Hepatocyte (in vitro differentiated cells): ENCODE measurements at regions not wholly inside any gene's neighbourhood (a gene's known extent, or its start where the extent isn't known, plus 50 kb on each side); places are given as distances from the start of the nearest gene placed in this dataset.

Experiments used
- DNase-seq: peaks from one replicate; pipeline ENCODE4 v3.0.0-alpha.2; 2016; ENCODE audit warnings: low spot score
- H2AFZ ChIP-seq: fragments of 200-600 bp; sonication (generic); 2 replicates; pipeline ENCODE4 v1.6.0; 2016; ENCODE audit warnings: antibody characterized with exemption, mild to moderate bottlenecking
- H3K27ac ChIP-seq: fragments of 200-600 bp; sonication (generic); 2 replicates; pipeline ENCODE4 v1.5.1; 2016; ENCODE audit warnings: mild to moderate bottlenecking
- H3K27me3 ChIP-seq: fragments of 200-600 bp; sonication (generic); 2 replicates; pipeline ENCODE4 v1.6.1; 2016
- H3K36me3 ChIP-seq: fragments of 200-600 bp; sonication (generic); replicated peaks from 2 replicates; pipeline ENCODE4 v1.5.1; 2016; ENCODE audit warnings: low read depth; ENCODE audit not compliant: insufficient read depth
- H3K4me1 ChIP-seq: fragments of 200-600 bp; sonication (generic); 2 replicates; pipeline ENCODE4 v1.5.1; 2016; ENCODE audit warnings: mild to moderate bottlenecking, moderate library complexity; ENCODE audit not compliant: insufficient read depth
- H3K4me2 ChIP-seq: fragments of 200-600 bp; sonication (generic); 2 replicates; pipeline ENCODE4 v1.6.0; 2016
- H3K4me3 ChIP-seq: fragments of 200-600 bp; sonication (generic); 2 replicates; pipeline ENCODE4 v1.5.1; 2016; ENCODE audit warnings: mild to moderate bottlenecking
- H3K79me2 ChIP-seq: fragments of 200-600 bp; sonication (generic); 2 replicates; pipeline ENCODE4 v1.6.0; 2017; ENCODE audit warnings: mild to moderate bottlenecking
- H3K9me2 ChIP-seq: fragments of 200-600 bp; sonication (generic); replicated peaks from 2 replicates; pipeline ENCODE4 v1.6.0; 2017; ENCODE audit warnings: mild to moderate bottlenecking; ENCODE audit not compliant: insufficient read depth
- H3K9me3 ChIP-seq: fragments of 200-600 bp; sonication (generic); 2 replicates; pipeline ENCODE4 v1.5.1; 2016; ENCODE audit warnings: low read depth, mild to moderate bottlenecking
- H4K20me1 ChIP-seq: fragments of 200-600 bp; sonication (generic); 2 replicates; pipeline ENCODE4 v1.6.0; 2016; ENCODE audit warnings: mild to moderate bottlenecking; ENCODE audit not compliant: insufficient read depth, poor library complexity, severe bottlenecking
- CTCF ChIP-seq: fragments of 200-600 bp; sonication (generic); IDR thresholded peaks from 2 replicates; pipeline ENCODE4 v1.5.1; 2016; ENCODE audit warnings: antibody characterized with exemption, mild to moderate bottlenecking; ENCODE audit not compliant: poor library complexity
- EZH2 ChIP-seq: fragments of 200-600 bp; sonication (generic); IDR thresholded peaks from 2 replicates; pipeline ENCODE4 v1.6.1; 2016; ENCODE audit warnings: antibody characterized with exemption, mild to moderate bottlenecking, borderline replicate concordance
- EZH2phosphoT487 ChIP-seq: fragments of 200-600 bp; sonication (generic); IDR thresholded peaks from one replicate; pipeline ENCODE4 v1.6.1; 2018; ENCODE audit warnings: antibody characterized with exemption, mild to moderate bottlenecking, low read depth, moderate library complexity; ENCODE audit not compliant: unreplicated experiment, severe bottlenecking
- WGBS: methylation state at CpG from one replicate; pipeline ENCODE4 v1.1.6; 2016; ENCODE audit warnings: low lambda C conversion rate; ENCODE audit errors: missing lambda C conversion rate; 5-methylcytosine and 5-hydroxymethylcytosine counted together

DNA sequence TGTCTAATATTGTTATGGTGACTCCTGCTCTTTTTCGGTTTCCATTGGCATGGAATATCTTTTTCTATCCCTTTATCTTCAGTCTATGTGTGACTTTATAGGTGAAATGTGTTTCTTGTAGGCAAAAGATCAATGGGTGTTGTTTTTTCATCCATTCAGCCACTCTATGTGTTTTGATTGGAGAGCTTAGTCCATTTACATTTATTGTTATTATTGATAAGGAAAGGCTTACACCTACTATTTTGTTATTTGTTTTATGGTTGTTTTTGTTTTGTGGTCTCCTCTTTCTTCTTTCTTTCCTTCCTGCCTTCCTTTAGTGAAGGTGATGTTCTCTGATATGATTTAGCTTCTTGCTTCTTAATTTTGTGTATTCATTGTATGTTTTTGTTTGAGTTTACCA, 414.3 kb downstream of the ADRA2A start:
- no peak for DNase-seq
- H3K9me2 ChIP-seq = no peaks in the 10 kb centered on the region
- H3K4me3 ChIP-seq = no peak overlapping the region
- H3K36me3 ChIP-seq = no peaks in the 10 kb centered on the region
- H3K4me1 ChIP-seq = no peaks in the 10 kb centered on the region
- no peaks in the 10 kb centered on the region for H4K20me1 ChIP-seq
- H3K79me2 ChIP-seq = no peaks in the 10 kb centered on the region
- H2AFZ ChIP-seq = no peak overlapping the region
- H3K27me3 ChIP-seq = no peaks in the 10 kb centered on the region
- no peak for TF ChIP-seq EZH2phosphoT487
- TF ChIP-seq CTCF = no peak
- TF ChIP-seq EZH2 = no peak
- H3K4me2 ChIP-seq = no peak overlapping the region
- no peak overlapping the region for H3K27ac ChIP-seq
- WGBS = 78% methylated on average over 1 of the region's 1 CpG
- no peaks in the 10 kb centered on the region for H3K9me3 ChIP-seq

DNA sequence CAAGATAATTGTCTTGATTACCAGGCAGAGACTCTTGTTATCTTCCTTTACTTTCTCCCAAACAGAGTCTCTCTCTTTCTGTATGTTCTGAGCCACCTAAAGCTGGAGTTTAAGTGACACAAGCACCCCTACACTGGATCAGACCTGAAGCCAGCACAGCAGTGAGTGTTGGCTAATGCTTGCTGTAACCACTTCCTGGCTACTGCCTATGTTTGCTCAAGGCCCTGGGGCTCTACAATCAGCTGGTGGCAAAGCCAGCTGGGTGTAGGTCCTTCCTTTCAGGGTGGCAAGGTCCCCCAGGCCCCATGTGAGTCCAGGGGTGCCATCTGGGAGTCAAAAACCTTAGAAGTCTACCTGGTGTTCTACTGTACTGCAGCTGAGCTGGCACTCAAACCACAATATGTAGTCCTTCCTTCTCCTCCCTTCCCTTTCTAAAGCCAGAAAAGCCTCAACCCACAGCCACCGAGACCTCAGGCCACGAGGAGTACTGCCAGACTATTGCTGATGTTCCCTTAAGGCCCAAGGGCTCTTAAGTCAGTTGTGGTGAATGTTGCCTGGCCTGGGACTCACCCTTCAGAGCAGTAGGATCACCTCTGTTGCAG, 416.3 kb downstream of the ADRA2A start:
- Histone ChIP-seq H4K20me1 (no peaks in the 10 kb centered on the region), H3K9me2 (no peaks in the 10 kb centered on the region), H3K27ac (no peak overlapping the region), H2AFZ (no peak overlapping the region), H3K4me1 (no peaks in the 10 kb centered on the region), H3K79me2 (no peaks in the 10 kb centered on the region), H3K36me3 (no peaks in the 10 kb centered on the region), H3K9me3 (no peaks in the 10 kb centered on the region), H3K27me3 (no peaks in the 10 kb centered on the region), H3K4me2 (no peak overlapping the region), H3K4me3 (no peak overlapping the region)
- TF ChIP-seq EZH2 (no peak), CTCF (no peak), EZH2phosphoT487 (no peak)
- no peak for DNase-seq
- 85% methylated on average over 2 of the region's 2 CpGs for WGBS

DNA sequence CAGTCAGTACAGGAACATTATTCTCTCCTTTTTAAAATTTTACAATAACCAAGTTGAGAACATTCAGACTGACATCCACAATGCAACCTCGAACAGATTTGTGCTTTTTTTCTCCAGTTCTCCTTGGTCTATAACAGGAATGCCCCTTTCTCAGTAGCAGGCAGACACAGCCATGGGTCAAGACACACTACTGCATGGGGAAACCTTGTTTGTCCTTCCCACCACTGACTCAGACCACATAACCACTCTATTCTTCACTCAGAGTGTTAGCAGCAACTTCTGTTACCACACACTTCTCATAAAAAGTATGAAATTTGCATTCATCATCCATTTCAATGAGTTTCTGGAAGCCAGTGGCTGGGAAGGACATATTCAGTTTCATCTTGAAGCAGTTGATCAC, 421.7 kb downstream of the ADRA2A start:
- Histone ChIP-seq H3K27ac (no peak overlapping the region), H3K27me3 (no peaks in the 10 kb centered on the region), H3K4me2 (no peak overlapping the region), H3K4me3 (no peak overlapping the region), H4K20me1 (no peaks in the 10 kb centered on the region), H3K36me3 (no peaks in the 10 kb centered on the region), H3K9me3 (no peaks in the 10 kb centered on the region), H3K4me1 (no peaks in the 10 kb centered on the region), H3K79me2 (no peaks in the 10 kb centered on the region), H3K9me2 (no peaks in the 10 kb centered on the region), H2AFZ (no peak overlapping the region)
- DNase-seq = no peak
- 65% methylated on average over 1 of the region's 1 CpG for WGBS
- TF ChIP-seq EZH2phosphoT487 (no peak), CTCF (no peak)

DNA sequence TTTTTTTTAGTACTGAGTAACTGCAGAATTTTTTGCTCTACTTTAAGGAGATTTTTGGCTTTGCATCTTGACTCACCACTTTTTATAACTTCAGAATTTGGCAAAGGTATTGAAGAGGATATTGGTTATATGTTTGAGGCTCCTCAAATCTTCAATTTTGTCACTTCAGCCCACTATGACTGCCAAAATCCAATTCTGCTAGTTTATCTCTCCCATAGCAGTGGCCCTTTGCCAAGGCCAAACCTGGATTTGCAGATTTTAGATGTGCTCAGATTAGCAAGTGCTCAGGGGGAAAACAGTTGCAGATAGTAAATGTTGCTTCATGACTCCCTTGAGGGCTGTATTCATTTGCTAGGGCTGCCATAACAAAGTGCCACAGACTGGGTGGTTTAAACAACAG, 427.5 kb downstream of the ADRA2A start:
- no peak overlapping the region for H3K27ac ChIP-seq

More for the DNA sequence above, 427.5 kb downstream of the ADRA2A start:
- Histone ChIP-seq H4K20me1 (no peaks in the 10 kb centered on the region), H3K27me3 (no peaks in the 10 kb centered on the region), H2AFZ (no peak overlapping the region), H3K4me3 (no peak overlapping the region), H3K4me1 (no peaks in the 10 kb centered on the region), H3K36me3 (no peaks in the 10 kb centered on the region), H3K79me2 (no peaks in the 10 kb centered on the region), H3K9me2 (no peaks in the 10 kb centered on the region), H3K4me2 (no peak overlapping the region), H3K9me3 (no peaks in the 10 kb centered on the region)
- DNase-seq = no peak
- TF ChIP-seq EZH2phosphoT487 (no peak), EZH2 (no peak), CTCF (no peak)
